22Rv1 (cell line): ENCODE measurements at regions not wholly inside any gene's neighbourhood (a gene's known extent, or its start where the extent isn't known, plus 50 kb on each side); places are given as distances from the start of the nearest gene placed in this dataset.

Experiments
- CTCF ChIP-seq: fragments of 450-650 bp; IDR thresholded peaks from 2 replicates; pipeline ENCODE4 v1.5.1; 2017; ENCODE audit warnings: mild to moderate bottlenecking
- ZFX ChIP-seq: fragments of 450-650 bp; IDR thresholded peaks from 2 replicates; pipeline ENCODE4 v1.6.1; 2017; ENCODE audit warnings: antibody characterized with exemption, borderline replicate concordance

DNA sequence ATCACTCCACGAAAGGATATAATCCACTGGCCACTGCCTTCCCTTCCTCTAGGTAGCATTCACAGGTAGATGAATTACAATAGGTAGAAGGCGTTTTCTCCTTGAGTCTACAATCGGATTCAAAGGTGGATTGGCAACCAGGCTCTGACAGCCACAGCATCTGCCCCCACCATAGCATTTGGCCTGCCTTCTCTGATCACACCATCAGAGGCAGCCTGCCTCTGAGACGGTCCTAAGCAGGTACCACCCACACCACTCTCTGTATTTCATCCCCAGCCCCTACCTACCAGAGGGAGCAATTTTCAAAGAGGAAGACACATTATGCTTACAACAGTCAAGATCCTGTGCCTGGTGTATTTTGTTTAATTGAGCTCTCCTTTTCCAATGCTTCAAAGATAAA lies 210.5 kb upstream of the SPTLC3 start:
- TF ChIP-seq CTCF = no peak
- no peak for TF ChIP-seq ZFX
